ENCODE measurements at regions not wholly inside any gene's neighbourhood (a gene's known extent, or its start where the extent isn't known, plus 50 kb on each side); places are given as distances from the start of the nearest gene placed in this dataset.

DNA sequence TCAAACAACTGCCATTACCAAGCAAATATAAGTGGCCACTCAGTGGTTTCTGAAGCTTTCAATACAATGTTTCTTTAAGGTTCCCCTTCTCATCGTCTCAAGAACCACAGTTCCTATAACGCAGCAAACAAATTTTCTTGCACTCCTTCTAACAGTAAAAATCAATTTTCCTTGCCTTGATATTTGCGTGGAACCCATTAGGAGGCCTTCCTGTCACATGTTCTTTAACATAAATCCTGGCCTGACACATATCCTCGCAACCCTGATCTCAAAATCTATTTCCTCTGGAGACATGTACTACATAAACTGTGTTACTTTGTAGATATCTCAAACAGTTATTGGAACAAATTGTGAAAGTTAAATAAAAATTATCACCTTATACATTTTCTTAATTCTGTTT, 65.9 kb upstream of the MANEA start (continued):
- no peak for TF ChIP-seq SIX5 (IDR thresholded peaks at IDR 0.05; ENCODE audit: borderline replicate concordance in 1 of 2, insufficient read depth in 1 of 2, low read depth in 1 of 2, low read length in 2 of 2)
- no peak for TF ChIP-seq LEF1 (IDR thresholded peaks at IDR 0.05)
- TF ChIP-seq, protein P1, sequence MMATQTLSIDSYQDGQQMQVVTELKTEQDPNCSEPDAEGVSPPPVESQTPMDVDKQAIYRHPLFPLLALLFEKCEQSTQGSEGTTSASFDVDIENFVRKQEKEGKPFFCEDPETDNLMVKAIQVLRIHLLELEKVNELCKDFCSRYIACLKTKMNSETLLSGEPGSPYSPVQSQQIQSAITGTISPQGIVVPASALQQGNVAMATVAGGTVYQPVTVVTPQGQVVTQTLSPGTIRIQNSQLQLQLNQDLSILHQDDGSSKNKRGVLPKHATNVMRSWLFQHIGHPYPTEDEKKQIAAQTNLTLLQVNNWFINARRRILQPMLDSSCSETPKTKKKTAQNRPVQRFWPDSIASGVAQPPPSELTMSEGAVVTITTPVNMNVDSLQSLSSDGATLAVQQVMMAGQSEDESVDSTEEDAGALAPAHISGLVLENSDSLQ (IDR thresholded peaks at IDR 0.05), result peak; percentile 14; the same call in 1 of the 2 replicates
- TF ChIP-seq, protein P2, sequence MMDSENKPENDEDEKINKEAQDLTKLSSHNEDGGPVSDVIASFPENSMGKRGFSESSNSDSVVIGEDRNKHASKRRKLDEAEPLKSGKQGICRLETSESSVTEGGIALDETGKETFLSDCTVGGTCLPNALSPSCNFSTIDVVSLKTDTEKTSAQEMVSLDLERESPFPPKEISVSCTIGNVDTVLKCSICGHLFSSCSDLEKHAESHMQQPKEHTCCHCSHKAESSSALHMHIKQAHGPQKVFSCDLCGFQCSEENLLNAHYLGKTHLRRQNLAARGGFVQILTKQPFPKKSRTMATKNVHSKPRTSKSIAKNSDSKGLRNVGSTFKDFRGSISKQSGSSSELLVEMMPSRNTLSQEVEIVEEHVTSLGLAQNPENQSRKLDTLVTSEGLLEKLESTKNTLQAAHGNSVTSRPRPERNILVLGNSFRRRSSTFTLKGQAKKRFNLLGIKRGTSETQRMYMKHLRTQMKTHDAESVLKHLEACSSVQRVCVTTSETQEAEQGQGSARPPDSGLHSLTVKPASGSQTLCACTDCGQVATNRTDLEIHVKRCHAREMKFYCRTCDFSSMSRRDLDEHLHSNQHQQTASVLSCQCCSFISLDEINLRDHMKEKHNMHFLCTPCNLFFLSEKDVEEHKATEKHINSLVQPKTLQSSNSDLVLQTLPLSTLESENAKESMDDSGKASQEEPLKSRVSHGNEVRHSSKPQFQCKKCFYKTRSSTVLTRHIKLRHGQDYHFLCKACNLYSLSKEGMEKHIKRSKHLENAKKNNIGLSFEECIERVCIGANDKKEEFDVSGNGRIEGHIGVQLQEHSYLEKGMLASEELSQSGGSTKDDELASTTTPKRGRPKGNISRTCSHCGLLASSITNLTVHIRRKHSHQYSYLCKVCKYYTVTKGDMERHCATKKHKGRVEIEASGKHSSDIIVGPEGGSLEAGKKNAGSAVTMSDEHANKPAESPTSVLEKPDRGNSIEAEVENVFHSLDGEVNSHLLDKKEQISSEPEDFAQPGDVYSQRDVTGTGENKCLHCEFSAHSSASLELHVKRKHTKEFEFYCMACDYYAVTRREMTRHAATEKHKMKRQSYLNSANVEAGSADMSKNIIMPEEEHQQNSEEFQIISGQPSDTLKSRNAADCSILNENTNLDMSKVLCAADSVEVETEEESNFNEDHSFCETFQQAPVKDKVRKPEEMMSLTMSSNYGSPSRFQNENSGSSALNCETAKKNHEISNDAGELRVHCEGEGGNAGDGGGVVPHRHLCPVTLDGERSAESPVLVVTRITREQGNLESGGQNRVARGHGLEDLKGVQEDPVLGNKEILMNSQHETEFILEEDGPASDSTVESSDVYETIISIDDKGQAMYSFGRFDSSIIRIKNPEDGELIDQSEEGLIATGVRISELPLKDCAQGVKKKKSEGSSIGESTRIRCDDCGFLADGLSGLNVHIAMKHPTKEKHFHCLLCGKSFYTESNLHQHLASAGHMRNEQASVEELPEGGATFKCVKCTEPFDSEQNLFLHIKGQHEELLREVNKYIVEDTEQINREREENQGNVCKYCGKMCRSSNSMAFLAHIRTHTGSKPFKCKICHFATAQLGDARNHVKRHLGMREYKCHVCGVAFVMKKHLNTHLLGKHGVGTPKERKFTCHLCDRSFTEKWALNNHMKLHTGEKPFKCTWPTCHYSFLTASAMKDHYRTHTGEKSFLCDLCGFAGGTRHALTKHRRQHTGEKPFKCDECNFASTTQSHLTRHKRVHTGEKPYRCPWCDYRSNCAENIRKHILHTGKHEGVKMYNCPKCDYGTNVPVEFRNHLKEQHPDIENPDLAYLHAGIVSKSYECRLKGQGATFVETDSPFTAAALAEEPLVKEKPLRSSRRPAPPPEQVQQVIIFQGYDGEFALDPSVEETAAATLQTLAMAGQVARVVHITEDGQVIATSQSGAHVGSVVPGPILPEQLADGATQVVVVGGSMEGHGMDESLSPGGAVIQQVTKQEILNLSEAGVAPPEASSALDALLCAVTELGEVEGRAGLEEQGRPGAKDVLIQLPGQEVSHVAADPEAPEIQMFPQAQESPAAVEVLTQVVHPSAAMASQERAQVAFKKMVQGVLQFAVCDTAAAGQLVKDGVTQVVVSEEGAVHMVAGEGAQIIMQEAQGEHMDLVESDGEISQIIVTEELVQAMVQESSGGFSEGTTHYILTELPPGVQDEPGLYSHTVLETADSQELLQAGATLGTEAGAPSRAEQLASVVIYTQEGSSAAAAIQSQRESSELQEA (IDR thresholded peaks at IDR 0.05; ENCODE audit: low read depth), result no peak
- no peak for TF ChIP-seq ZFP36 (IDR thresholded peaks at IDR 0.05; ENCODE audit: low read depth, low read length, partially characterized antibody)
- no peak for TF ChIP-seq JUN (IDR thresholded peaks at IDR 0.05; ENCODE audit: borderline replicate concordance, low read depth, low read length)
- TF ChIP-seq JUN (CRISPR knock-in tag; IDR thresholded peaks at IDR 0.05; ENCODE audit: borderline replicate concordance), result no peak
